Activated CD8-positive, alpha-beta T cell treated with anti-CD3 and anti-CD28 coated beads for 36 hours (primary cell): ENCODE measurements at regions not wholly inside any gene's neighbourhood (a gene's known extent, or its start where the extent isn't known, plus 50 kb on each side); places are given as distances from the start of the nearest gene placed in this dataset.
"Not testable (repeated sequence)": the region's sequence is repeated elsewhere in the genome, so short reads cannot be mapped to it uniquely, and the experiment has no call there.

Source experiments
- ATAC-seq: fragments of 200-7000 bp; cut with Tn5 transposase; one replicate; pipeline ENCODE4 v1.10.0; 2021; ENCODE audit warnings: mild to moderate bottlenecking, moderate library complexity
- CTCF ChIA-PET: fragments of 350-600 bp; sonication (Branson Sonifier 250); formaldehyde crosslinking; loops from one replicate; lab custom pipeline; 2021; ENCODE audit warnings: antibody characterized with exemption; lab: Charles Lee
- POLR2A ChIA-PET: fragments of 350-600 bp; sonication (Branson Sonifier 250); formaldehyde crosslinking; loops from one replicate; lab custom pipeline; 2021; ENCODE audit warnings: antibody characterized with exemption; lab: Charles Lee
- DNase-seq: peaks from one replicate; pipeline ENCODE4 v3.0.0-alpha.2; 2020
- H3K27ac Mint-ChIP-seq: one replicate; pipeline ENCODE4 v1.8.0; 2021; ENCODE audit warnings: mild to moderate bottlenecking, mixed read lengths
- H3K27me3 Mint-ChIP-seq: one replicate; pipeline ENCODE4 v1.8.0; 2021; ENCODE audit warnings: mixed read lengths
- H3K36me3 Mint-ChIP-seq: one replicate; pipeline ENCODE4 v1.8.0; 2021; ENCODE audit warnings: low read depth, mixed read lengths
- H3K4me1 Mint-ChIP-seq: one replicate; pipeline ENCODE4 v1.8.0; 2021; ENCODE audit warnings: low read depth, mixed read lengths
- H3K4me3 Mint-ChIP-seq: one replicate; pipeline ENCODE4 v1.8.0; 2021; ENCODE audit warnings: mild to moderate bottlenecking, moderate library complexity, mixed read lengths
- H3K9me3 Mint-ChIP-seq: one replicate; pipeline ENCODE4 v1.8.0; 2021; ENCODE audit warnings: mixed read lengths
- CTCF ChIP-seq: fragments of 200-600 bp; IDR thresholded peaks from one replicate; pipeline ENCODE4 v1.8.0; 2022; ENCODE audit warnings: antibody characterized with exemption, mild to moderate bottlenecking
- intact Hi-C: fragments of 100-400 bp; cut with micrococcal nuclease; formaldehyde crosslinking; loops from one replicate; pipeline ENCODE4 v1.10.0; 2022

- TF ChIP-seq CTCF, result no peak
- Mint-ChIP-seq H3K4me3 (no peak overlapping the region), H3K27me3 (peaks cover 7% of the 10 kb centered on the region), H3K27ac (no peak overlapping the region), H3K36me3 (no peaks in the 10 kb centered on the region), H3K4me1 (no peaks in the 10 kb centered on the region), H3K9me3 (peaks cover 11% of the 10 kb centered on the region)
- DNase-seq, result no peak
- ATAC-seq, result no peak
- ChIA-PET CTCF (no interaction called here), POLR2A (no interaction called here)
- intact Hi-C loops, result no loop called here
Observed at GRCh38 chr12:70008944-70009343, 183.9 kb downstream of the MYRFL start.

DNA sequence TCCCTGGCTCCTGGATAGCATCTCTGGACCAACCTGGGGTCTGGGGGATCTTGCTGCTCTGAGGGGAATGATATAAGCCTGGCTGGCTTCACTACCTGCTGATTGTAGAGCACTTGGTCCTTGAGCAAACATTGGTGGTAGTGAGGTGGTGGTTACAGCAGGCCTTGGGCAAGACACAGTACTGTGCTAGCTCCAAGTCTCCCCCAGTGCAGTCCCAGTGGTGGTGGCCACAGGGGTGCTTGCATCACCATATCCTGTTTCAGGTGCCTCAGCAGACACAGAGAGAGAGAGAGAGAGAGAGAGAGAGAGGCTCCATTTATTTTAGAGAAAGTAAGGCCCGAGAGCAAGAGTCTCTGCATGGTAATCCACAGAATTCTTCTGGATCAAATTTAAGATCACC, 186.3 kb downstream of the MYRFL start:
- Mint-ChIP-seq H3K27me3 (peaks cover 5% of the 10 kb centered on the region), H3K4me1 (no peaks in the 10 kb centered on the region), H3K27ac (no peak overlapping the region), H3K4me3 (no peak overlapping the region), H3K9me3 (peaks cover 11% of the 10 kb centered on the region), H3K36me3 (no peaks in the 10 kb centered on the region)
- no peak for ATAC-seq
- no peak for TF ChIP-seq CTCF
- no peak for DNase-seq
- CTCF ChIA-PET, result no interaction called here
- POLR2A ChIA-PET, result no interaction called here
- intact Hi-C loops, result no loop called here

- H3K9me3 Mint-ChIP-seq, H3K4me3 Mint-ChIP-seq, H3K4me1 Mint-ChIP-seq, H3K27ac Mint-ChIP-seq, ATAC-seq, H3K27me3 Mint-ChIP-seq, POLR2A ChIA-PET, DNase-seq, CTCF ChIA-PET, intact Hi-C loops, H3K36me3 Mint-ChIP-seq: not testable (repeated sequence)
Observed at GRCh38 chr12:70013016-70013415, 188.0 kb downstream of the MYRFL start.

DNA sequence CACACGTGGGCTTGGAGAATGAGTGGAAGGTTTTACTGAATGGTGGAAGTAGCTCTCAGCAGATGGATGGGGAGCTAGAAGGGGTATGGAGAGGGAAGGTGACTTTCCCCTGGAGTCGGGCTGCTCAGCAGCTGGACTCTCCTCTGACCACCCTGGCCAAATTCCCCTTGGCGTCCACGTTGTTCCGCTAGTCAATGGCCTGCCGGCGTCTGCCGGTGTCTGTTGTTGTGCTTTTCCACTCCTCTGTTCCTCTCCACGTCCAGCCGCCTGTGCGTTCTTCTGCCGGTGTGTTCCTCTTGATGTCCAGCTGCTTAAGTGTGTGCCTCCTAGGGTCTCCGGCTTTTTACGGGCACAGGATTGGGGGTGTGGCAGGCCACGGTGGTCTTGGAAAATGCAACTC, 203.5 kb downstream of the MYRFL start:
- Mint-ChIP-seq H3K9me3 (no peaks in the 10 kb centered on the region), H3K27ac (no peak overlapping the region), H3K4me3 (no peak overlapping the region), H3K27me3 (peaks cover 4% of the 10 kb centered on the region), H3K4me1 (no peaks in the 10 kb centered on the region), H3K36me3 (no peaks in the 10 kb centered on the region)
- intact Hi-C loops, result no loop called here
- no peak for DNase-seq
- ChIA-PET POLR2A (interaction anchor here (0.6 kb wide), 1 partner anchor 46 kb away, joined by 3 read pairs; no protein-coding TSS in a partner anchor), CTCF (no interaction called here)
- no peak for ATAC-seq
- TF ChIP-seq CTCF, result no peak

GRCh38 chr12:70028918-70029317, 203.9 kb downstream of the MYRFL start:
- ChIA-PET CTCF (no interaction called here), POLR2A (interaction anchor here (0.6 kb wide), 1 partner anchor 46 kb away, joined by 3 read pairs; no protein-coding TSS in a partner anchor)
- Mint-ChIP-seq H3K9me3 (no peaks in the 10 kb centered on the region), H3K27me3 (peaks cover 4% of the 10 kb centered on the region), H3K27ac (no peak overlapping the region), H3K4me1 (no peaks in the 10 kb centered on the region), H3K4me3 (no peak overlapping the region), H3K36me3 (no peaks in the 10 kb centered on the region)
- ATAC-seq (no peak), DNase-seq (no peak)
- intact Hi-C loops, result no loop called here
- no peak for TF ChIP-seq CTCF

DNA sequence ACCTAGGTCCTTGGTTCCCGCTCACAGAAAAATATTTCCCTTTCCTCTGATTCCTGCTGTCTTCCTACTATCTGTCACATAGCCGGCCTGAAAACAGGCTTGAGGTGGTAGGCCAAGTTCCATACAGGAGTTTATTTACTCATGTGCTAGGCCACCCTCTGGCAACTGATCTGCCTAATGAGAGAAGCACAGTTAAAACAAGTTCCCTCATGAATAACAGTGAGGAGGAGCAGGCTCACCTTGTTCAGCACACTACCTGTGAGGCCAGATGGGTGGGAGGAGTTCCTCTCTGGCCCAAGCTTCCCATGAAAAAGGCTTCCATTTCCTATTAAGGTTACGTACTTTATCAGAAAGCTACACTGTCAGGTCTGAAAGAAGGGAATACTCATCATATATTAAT, 206.0 kb downstream of the MYRFL start:
- H3K4me3 Mint-ChIP-seq, result no peak overlapping the region

More for the DNA sequence above, 206.0 kb downstream of the MYRFL start:
- DNase-seq, result no peak
- Mint-ChIP-seq H3K27me3 (peaks cover 4% of the 10 kb centered on the region), H3K27ac (no peak overlapping the region), H3K9me3 (no peaks in the 10 kb centered on the region), H3K4me1 (no peaks in the 10 kb centered on the region), H3K36me3 (no peaks in the 10 kb centered on the region)
- no peak for ATAC-seq
- ChIA-PET CTCF (no interaction called here), POLR2A (interaction anchor here (0.6 kb wide), 1 partner anchor 10 kb away, joined by 3 read pairs; no protein-coding TSS in a partner anchor)
- intact Hi-C loops, result no loop called here
- TF ChIP-seq CTCF, result no peak
